ENCODE measurements at regions not wholly inside any gene's neighbourhood (a gene's known extent, or its start where the extent isn't known, plus 50 kb on each side); places are given as distances from the start of the nearest gene placed in this dataset.

DNA sequence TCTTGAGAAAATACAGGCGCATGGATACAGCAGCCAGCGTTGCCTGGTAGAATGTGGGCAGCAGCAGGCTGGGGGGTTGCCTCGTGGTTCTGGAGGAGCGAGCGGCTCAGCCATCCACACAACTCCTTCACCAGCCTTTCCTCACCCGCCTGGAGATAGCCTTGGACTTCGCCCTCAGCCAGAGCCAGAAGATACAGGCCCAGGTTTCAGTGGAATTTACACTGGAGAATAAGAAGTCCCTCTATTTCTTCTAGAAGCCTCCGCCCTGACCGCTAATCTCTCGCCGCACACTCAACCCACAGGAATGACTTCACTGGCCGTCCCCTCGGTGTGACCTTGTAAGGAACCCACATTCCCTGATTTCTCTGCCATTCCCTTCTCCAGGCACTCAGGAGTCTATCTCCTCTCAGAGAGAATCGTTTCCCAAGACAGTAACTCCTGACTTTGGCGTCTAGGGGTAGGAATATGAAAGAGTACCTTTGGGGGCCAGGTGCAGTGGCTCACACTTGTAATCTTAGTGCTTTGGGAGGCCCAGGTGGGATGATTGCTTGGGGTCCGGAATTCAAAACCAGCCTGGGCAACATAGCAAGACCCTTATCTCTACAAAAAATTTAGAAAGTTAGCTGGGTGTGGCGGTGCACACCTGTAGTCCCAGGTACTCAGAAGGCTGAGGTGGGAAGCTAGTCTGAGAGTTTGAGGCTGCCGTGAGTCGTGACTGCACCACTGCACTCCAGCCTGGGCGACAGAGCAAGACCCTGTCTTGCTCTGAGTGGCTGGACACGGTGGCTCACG is 52.0 kb upstream of the ECHDC3 start:
- TF ChIP-seq, protein P1, sequence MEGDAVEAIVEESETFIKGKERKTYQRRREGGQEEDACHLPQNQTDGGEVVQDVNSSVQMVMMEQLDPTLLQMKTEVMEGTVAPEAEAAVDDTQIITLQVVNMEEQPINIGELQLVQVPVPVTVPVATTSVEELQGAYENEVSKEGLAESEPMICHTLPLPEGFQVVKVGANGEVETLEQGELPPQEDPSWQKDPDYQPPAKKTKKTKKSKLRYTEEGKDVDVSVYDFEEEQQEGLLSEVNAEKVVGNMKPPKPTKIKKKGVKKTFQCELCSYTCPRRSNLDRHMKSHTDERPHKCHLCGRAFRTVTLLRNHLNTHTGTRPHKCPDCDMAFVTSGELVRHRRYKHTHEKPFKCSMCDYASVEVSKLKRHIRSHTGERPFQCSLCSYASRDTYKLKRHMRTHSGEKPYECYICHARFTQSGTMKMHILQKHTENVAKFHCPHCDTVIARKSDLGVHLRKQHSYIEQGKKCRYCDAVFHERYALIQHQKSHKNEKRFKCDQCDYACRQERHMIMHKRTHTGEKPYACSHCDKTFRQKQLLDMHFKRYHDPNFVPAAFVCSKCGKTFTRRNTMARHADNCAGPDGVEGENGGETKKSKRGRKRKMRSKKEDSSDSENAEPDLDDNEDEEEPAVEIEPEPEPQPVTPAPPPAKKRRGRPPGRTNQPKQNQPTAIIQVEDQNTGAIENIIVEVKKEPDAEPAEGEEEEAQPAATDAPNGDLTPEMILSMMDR (conservative IDR thresholded peaks at IDR 0.05 in 1 of 2, IDR thresholded peaks at IDR 0.05 in 1 of 2; ENCODE audit: extremely low read depth in 1 of 2, insufficient read depth in 1 of 2, low read depth in 1 of 2, low read length in 2 of 2) = no peak
- TF ChIP-seq EZH2 (IDR thresholded peaks at IDR 0.05; ENCODE audit: borderline replicate concordance, low read length) = no peak

Measured in mammary epithelial cell (primary cell).